HG02870 (cell line): ENCODE measurements at regions not wholly inside any gene's neighbourhood (a gene's known extent, or its start where the extent isn't known, plus 50 kb on each side); places are given as distances from the start of the nearest gene placed in this dataset.
"Not testable (repeated sequence)": the region's sequence is repeated elsewhere in the genome, so short reads cannot be mapped to it uniquely, and the experiment has no call there.

Experiments used
- ATAC-seq: cut with Tn5 transposase; IDR thresholded peaks from one replicate; pipeline ENCODE4 v1.9.1; 2021; ENCODE audit warnings: mild to moderate bottlenecking, moderate library complexity; ENCODE audit not compliant: unreplicated experiment

GRCh38 chr4:9505341-9505740 lies 61.1 kb downstream of the DEFB131A start:
- ATAC-seq = not testable (repeated sequence)

GRCh38 chr4:9506672-9507071 lies 62.5 kb downstream of the DEFB131A start:
- ATAC-seq = not testable (repeated sequence)

- ATAC-seq = not testable (repeated sequence)
Observed at GRCh38 chr4:9512941-9513340, 68.7 kb downstream of the DEFB131A start.

GRCh38 chr4:9519631-9520030 lies 75.4 kb downstream of the DEFB131A start:
- ATAC-seq = not testable (repeated sequence)

- not testable (repeated sequence) for ATAC-seq
Observed at GRCh38 chr4:9522903-9523302, 78.7 kb downstream of the DEFB131A start.

- not testable (repeated sequence) for ATAC-seq
Observed at GRCh38 chr4:9524406-9524805, 80.2 kb downstream of the DEFB131A start.

- not testable (repeated sequence) for ATAC-seq
Observed at GRCh38 chr4:9532134-9532862, 88.1 kb downstream of the DEFB131A start.

DNA sequence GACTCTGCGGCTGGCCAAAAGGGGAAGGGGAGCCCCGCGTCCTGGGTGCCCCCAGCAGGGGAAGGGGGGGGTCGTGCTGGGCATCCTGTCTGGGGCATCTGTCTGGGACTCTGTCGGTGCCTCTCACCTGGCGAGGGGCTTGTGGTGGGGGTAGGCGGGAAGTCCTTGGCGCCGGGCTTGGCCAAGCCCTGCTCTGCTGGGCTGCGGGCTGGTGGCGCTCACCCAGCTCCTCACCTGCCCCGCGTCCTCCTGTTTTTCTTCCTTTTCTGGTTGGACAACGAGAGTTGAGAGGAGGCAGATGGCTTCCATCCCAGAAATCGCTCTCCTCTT lies 88.6 kb downstream of the DEFB131A start:
- ATAC-seq = not testable (repeated sequence)

GRCh38 chr4:9537101-9537500 lies 92.9 kb downstream of the DEFB131A start:
- not testable (repeated sequence) for ATAC-seq

DNA sequence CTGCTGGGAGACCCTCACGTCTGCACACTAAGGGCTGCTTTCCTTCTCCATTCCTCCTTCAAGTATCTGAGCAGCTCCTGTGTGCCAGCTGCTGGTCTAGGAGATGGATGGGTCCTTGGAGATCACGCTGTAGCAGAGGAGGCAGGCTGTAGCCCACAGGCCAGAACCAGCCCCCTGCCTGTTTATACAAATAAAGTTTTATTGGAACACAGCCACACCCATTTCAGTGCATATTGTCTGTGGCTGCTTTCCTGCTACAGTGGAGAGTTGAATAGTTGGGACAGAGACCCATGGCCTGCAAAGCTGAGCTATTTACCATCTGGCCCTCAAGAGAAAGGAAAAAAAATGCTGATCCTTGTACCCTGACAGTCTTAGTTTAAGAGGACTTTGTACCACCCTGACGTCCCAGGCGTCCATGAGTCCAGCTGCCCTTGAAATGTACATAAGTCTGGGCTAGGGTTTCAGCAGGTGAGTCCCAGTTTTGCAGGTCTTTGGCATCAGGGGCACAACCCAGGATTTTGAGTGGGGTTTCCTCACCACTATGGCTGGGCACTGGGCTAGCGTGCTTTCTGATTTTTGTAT lies 95.8 kb downstream of the DEFB131A start:
- ATAC-seq = not testable (repeated sequence)

DNA sequence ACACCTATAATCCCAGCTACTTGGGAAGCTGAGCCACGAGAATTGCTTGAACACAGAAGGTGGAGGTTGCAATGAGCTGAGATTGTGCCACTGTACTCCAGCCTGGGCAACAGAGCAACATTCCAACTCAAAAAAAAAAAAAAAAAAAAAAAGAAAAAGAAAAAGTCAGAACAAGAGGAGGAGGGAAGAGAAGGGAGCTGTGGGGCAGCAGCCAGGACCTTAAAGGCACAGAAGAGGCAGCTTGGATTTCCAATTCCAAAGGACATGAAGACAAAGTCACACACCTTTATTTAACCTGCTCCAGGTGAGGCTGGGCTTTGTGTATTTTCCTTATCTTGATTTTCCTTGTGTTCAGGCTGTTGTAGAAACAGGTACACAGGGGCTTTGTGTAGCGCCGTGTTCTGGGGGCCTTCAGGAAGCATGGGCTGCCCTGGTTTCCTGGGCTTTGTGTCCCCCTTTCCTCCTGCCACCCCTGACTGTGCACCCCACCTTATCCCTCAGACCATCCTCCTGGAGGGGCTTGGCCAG lies 97.2 kb downstream of the DEFB131A start:
- ATAC-seq = not testable (repeated sequence)

DNA sequence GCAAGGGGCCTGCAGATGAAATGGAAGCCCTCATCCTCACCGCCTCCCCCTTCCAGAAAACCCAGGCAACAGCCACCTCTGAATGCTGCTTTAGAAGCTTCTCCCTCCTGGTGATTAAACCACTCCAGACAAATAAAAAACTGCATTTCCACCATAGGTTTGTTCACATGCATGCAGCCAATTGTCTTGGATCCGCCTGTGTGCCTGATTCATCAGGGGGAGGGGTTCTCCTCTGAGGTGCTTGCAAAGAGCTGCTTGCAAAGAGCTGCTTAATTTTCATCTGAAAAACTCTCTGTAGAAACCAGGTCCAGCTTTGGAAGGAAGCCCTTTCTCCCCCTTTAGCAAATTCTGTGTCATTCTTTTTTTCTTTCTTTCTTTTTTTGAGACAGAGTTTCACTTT lies 100.6 kb downstream of the DEFB131A start:
- not testable (repeated sequence) for ATAC-seq

- not testable (repeated sequence) for ATAC-seq
Observed at GRCh38 chr4:9547470-9547869, 103.3 kb downstream of the DEFB131A start.

- ATAC-seq = not testable (repeated sequence)
Observed at GRCh38 chr4:9556076-9556475, 111.9 kb downstream of the DEFB131A start.

DNA sequence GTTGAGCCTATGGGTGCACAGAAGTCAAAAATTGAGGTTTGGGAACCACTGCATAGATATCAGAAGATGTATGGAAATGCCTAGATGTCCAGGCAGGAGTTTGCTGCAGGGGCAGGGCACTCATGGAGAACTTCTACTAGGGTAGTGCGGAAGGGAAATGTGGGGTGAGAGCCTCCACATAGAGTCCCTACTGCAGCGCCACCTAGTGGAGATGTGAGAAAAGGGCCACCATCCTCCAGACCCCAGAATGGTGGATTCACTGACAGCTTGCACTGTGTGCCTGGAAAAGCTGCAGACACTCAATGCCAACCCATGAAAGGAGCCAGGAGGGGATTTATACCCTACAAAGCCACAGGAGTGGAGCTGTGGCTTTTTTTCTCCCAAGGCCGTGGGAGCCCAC lies 133.7 kb downstream of the DEFB131A start:
- ATAC-seq = not testable (repeated sequence)

GRCh38 chr4:9582880-9583279 lies 138.7 kb downstream of the DEFB131A start:
- ATAC-seq = not testable (repeated sequence)

DNA sequence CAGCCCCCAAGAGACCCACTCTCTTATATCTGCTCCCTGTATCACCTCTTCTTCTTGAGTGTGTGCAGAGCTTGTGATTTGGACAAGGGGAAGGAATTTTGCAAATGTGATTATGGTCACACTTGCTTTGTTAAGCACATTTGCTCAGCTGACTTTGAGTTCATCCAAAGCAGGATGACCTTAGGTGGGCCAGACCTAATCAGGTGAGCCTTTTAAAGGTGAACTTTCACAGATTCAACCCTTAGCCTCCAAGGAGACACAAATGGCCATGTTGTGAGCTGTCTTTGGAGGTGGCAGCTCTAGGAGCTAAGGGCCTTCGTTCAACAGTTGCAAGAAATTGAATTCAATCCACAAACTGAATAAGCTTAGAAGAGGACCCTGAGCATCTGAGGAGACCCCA lies 147.8 kb downstream of the DEFB131A start:
- no peak for ATAC-seq

- no peak for ATAC-seq
Observed at GRCh38 chr4:9594948-9595347, 150.7 kb downstream of the DEFB131A start.

DNA sequence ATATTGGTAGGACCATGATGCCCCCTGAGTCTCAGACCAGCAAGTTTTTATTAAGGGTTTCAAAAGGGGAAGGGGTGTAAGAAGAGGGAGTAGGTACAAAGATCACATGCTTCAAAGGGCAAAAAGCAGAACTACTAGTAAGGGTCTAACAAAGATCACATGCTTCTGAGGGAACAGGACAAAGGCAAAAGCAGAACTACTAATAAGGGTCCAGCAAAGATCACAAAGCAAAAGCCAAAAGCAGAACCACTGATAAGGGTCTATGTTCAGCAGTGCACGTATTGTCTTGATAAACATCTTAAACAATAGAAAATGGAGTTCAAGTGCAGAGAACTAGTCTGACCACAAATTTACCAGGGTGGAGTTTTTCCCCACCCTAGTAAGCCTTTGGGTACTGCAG lies 151.3 kb downstream of the DEFB131A start:
- ATAC-seq = not testable (repeated sequence)

DNA sequence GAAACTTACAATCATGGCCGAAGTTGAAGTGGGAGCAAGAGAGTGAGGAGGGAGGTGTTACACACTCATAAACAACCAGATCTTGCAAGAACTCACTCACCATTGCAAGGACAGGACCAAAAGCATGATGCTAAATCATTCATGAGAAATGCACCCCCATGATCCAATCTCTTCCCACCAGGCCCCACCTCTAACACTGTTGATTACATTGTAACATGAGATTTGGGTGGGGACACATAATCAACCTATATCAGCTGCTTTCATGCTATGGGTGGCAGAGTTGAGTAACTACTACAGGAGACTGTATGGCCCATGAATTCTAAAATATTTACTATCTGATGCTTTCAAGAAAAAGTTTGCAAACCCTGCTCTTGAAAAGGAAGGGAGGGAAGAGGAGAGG lies 155.1 kb downstream of the DEFB131A start:
- no peak for ATAC-seq

DNA sequence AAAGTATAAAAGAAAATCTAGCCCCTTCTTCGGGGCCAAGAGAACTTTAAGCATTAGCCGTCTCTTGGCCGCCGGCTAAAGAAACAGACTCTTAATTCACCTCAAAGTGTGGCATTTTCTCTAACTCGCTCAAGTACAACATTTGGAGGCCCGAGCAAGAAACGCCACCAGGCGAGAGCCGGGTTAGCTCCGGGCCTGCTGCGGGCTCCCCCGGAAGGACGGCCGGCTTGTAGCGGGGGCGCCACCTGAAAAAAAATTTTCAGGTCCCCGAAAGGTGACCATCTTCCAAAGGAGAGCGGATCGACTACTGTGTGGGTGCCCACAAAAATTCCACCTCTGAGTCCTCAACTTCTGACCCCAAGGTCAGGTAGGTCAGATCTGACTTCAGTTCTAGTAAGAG lies 156.0 kb downstream of the DEFB131A start:
- ATAC-seq = no peak

- no peak for ATAC-seq
Observed at GRCh38 chr4:9602389-9602914, 158.2 kb downstream of the DEFB131A start.
